GM19351 (cell line): ENCODE measurements at regions not wholly inside any gene's neighbourhood (a gene's known extent, or its start where the extent isn't known, plus 50 kb on each side); places are given as distances from the start of the nearest gene placed in this dataset.
"Not testable (repeated sequence)": the region's sequence is repeated elsewhere in the genome, so short reads cannot be mapped to it uniquely, and the experiment has no call there.

Experiments used
- ATAC-seq: cut with Tn5 transposase; IDR thresholded peaks from one replicate; pipeline ENCODE4 v1.9.1; 2021; ENCODE audit warnings: mild to moderate bottlenecking, moderate library complexity; ENCODE audit not compliant: unreplicated experiment

- no peak for ATAC-seq
Measured at GRCh38 chr2:160583813-160584537, 90.4 kb upstream of the RBMS1 start.

GRCh38 chr2:160584972-160585494 is 91.4 kb upstream of the RBMS1 start:
- no peak for ATAC-seq

DNA sequence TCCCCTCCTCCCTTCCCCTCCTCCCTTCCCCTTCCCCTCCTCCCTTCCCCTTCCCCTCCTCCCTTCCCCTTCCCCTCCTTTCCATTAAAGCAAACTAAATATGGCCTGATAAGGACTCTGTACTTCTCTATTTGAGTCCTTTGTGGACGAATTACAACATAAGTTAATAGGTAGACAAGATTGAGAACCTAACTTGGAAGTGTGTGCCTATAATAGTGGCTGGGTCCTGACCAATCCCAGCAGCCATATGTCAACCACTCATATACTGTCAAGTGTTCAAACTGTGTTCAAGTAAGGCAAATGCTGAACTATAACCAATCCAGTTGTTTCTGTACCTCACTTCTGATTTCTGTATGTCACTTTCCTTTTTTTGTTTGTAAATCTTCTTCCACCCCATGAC is 97.1 kb upstream of the RBMS1 start:
- no peak for ATAC-seq

- ATAC-seq: no peak
Measured at GRCh38 chr2:160592401-160592800, 98.8 kb upstream of the RBMS1 start.

DNA sequence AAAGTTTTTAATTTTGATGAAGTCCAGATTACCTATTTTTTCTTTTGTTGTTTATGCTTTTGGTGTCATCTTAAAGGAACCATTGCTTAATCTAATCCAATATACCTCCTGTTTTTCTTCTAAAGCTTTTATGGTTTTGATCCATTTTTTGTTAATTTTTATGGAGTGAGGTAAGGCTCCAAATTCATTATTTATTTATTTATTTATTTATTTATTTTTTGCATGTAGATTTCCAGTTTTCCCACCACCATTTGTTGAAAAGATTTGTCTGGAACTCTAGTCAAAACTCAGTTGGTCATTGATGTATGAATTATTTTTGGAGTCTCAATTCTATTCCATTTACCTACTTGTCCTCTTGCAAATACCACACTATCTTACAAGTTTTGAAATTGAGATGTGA is 99.4 kb upstream of the RBMS1 start:
- no peak for ATAC-seq

GRCh38 chr2:160596441-160596840 is 102.8 kb upstream of the RBMS1 start:
- ATAC-seq: no peak

DNA sequence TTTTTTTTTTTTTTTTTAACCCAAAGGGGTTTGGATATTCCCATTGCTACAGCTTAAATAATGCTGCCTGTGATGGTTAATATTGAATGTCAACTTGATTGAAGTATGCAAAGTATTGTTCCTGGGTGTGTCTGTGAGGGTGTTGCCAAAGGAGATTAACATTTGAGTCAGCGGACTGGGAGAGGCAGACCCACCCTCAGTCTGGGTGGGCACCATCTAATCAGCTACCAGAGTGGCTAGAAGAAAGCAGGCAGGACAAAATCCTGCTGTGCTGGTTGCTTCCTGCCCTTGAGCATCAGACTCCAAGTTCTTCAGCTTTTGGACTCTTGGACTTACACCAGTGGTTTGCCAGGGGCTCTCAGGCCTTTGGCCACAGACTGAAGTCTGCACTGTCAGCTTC is 106.8 kb upstream of the RBMS1 start:
- ATAC-seq: not testable (repeated sequence)

DNA sequence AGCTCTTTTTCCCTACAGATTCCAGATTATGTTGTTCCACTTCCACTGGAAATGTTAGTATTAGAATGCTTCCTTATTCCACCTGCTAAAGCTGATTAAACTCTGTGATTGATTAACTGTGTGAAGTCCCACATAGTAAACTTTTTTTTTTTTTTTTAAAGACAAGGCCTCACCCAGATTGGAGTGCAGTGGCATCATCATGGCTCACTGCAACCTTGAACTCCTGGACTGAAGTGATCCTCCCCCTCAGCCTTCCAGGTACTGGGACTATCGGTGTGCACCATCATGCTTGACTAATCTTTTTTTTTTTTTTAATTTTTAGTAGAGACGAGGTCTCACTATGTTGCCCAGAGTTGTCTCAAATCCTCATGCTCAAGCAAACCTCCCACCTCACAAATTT is 108.5 kb upstream of the RBMS1 start:
- no peak for ATAC-seq

DNA sequence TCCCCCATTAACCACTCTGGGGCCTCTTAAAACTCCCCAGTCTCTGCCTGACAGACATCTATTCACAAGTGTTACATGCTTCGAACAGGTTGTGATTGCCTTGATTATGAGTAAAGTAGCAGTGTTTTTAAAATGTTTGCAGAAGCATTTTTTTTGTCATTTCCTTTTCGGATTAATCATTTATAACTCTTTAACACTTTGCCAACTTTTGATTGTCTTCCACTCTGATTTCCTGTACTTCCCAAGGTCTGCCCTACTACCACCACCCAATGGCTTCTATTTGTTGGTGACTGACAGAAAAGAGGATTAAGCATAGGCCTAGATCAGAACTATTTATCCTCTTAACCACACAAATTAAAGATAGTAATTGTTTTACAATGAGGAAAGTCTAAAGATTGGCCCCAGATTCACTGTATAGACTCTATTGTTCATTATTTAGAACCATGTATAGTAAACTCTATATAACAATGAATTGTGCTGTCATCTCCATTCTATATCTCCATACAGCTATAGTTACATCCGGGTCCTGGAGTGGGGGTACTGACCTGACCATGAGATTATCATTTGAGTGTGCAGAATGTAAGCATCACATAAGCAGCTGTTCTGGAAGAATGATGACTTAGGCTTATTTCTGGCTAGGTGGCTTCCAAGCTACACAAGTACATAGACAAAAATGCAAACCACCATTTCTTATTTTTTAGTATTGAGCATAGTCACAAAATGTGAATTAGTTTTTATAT is 110.3 kb upstream of the RBMS1 start:
- no peak for ATAC-seq

- ATAC-seq: no peak
Measured at GRCh38 chr2:160606341-160606740, 112.7 kb upstream of the RBMS1 start.

DNA sequence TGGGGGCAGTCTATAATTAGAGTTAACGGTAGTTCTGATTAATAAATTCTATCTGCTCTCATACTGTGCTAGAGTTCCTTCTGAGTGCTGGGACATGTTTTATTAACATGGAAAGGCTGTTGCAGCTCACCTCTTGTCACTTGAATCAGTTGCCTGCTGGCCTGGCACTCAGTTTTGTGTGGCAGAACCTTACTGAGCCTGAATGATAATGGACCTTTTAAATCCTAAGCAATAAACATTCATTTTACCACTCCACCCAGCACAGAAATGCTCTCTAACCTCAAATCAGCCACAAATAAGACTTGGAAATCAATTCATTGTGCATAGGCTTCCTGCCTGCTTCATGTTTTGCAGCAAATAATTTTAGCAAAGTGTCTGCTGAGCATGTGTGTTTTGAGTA is 115.0 kb upstream of the RBMS1 start:
- no peak for ATAC-seq

DNA sequence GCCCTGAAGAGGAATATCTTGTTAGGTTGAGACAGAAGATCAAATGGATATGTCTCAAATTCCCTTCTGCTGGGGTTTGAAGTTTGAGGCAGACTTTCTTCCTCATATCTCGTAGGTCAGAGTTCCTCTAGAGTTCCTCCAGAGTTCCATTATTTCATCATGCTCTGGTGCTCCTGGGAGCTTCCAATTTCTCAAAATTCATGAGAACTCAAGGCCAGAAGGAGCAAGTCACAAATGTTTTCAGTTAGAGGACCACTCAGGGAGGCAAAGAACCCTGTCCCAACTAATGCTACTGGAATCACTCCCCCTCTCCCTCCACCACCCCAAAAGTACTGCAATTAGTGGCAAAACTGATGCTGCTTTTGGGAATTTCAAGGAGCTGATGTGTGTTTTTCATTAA is 115.7 kb upstream of the RBMS1 start:
- ATAC-seq: no peak

DNA sequence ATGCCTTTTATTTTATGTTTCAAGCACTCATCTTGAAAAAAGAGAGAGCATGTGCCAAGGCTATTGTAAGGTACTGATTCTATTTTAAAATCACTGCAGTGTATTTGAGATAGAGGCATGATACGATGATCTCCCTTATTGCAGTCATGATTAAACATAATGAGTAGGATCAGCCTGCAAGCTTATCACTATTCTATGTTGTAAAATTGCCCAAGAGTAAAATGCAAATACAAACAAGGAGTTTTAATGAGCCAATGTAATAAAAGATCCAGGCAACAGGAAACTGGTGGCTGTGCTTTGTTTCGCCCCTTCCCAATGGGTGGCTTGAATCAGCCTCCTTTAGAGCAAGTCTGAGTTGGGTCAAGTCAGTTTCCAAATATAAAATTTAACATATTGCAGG is 116.4 kb upstream of the RBMS1 start:
- no peak for ATAC-seq

GRCh38 chr2:160612266-160612856 is 118.8 kb upstream of the RBMS1 start:
- no peak for ATAC-seq

DNA sequence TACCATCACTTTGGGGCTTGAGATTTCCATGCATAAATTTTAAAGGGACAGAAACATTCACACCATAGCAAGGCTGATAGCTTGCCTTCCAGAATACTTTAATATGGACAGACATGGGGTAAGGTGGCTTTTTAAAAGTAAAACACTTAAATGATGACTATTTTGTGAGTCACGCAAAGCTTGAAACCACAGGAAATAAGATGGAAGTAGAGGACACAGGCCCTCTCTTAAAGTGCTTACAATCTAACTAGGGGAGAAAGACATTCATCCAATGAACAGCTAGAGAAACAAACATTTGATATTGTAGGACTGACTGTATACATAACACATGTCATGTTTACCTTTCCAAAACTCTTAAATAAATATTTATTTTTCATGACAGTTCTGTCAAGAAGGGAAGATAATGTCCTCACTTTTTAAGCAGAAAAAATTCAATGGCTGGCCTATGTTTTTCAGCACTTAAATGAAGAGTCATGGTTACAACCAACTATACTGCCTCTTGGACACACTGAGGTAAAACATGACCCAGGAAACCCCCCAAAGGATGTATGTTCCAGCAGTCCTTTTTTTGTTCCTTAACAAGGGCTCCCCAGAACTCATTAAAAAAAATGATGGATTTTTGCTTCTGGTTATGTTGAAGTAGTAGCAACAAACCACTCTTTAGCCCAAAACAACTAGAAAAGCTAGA is 120.0 kb upstream of the RBMS1 start:
- no peak for ATAC-seq

GRCh38 chr2:160614391-160614790 is 120.8 kb upstream of the RBMS1 start:
- no peak for ATAC-seq

DNA sequence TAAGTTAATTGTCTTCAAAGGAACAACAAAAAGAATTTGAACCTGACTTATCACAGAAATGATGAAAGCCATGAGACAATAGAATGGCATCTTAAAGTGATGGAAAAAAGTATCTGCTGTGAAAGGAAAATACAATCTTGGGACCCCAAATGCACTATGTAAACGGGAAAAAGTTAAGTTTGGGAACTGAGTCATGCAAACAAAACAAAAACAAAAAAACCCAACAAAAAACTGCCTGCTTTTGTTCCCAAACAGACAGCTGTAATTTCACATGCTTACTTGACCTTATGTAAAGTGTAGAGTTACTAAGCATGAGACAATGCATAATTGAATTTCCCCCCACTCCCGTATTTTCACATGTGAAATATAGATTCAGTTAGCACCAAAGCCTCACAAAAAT is 122.1 kb upstream of the RBMS1 start:
- no peak for ATAC-seq

DNA sequence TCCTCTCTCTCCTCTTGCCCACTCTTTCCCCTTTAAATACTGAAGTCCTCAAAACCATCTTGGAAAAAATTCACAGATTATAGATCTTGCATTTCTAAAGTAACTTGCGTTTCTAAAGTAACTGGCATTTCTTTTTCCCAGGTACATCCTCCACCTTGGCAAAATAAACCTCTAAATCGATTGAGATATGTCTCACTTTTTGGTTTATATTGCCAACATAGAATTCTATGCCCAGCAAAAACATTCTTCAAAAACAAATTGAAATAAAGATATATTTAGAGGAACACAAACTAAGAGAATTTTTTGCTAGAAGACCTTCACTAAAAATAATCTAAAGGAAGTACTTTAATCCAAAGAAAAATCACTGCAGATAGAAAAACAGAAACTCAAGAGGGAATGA is 122.5 kb upstream of the RBMS1 start:
- ATAC-seq: no peak

DNA sequence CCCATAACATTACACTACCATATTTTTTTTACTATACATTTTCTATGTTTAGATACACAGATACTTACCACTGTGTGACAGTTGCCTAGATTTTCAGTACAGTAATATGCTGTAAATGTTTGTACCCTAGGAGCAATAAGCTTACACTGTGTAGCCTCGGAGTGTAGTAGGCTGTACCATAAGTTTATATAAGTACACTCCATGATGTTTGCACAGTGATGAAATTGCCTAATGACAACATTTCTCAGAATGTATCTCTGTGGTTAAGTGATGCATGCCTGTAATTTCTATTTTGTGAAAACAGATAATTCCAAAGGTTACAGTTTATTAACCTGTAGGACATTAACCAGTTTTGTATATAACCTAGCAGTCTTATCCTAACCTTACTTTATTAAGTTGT is 128.1 kb upstream of the RBMS1 start:
- no peak for ATAC-seq

DNA sequence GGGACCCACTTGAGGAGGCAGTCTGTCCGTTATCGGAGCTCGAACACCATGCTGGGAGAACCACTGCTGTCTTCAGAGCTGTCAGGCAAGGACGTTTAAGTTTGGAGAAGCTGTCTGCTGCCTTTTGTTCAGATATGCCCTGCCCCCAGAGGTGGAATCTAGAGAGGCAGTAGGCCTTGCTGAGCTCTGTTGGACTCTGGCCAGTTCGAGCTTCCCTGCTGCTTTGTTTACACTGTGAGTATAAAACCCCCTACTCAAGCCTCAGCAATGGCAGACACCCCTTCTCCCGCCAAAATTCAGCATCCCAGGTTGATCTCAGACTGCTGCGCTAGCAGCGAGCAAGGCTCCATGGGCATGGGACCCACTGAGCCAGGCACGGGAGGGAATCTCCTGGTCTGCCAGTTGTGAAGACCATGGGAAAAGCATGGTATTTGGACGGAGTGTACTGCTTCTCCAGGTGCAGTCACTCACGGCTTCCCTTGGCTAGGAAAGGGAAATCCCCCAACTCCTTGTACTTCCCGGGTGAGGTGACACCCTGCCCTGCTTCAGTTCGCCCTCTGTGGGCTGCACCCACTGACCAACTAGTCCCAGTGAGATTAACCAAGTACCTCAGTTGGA is 134.5 kb upstream of the RBMS1 start:
- not testable (repeated sequence) for ATAC-seq

- ATAC-seq: no peak
Measured at GRCh38 chr2:160628811-160629210, 135.2 kb upstream of the RBMS1 start.
